Astrocyte of the spinal cord (primary cell): ENCODE measurements at regions not wholly inside any gene's neighbourhood (a gene's known extent, or its start where the extent isn't known, plus 50 kb on each side); places are given as distances from the start of the nearest gene placed in this dataset.
"Not testable (repeated sequence)": the region's sequence is repeated elsewhere in the genome, so short reads cannot be mapped to it uniquely, and the experiment has no call there.

ENCODE experiments used
- DNase-seq: peaks from one replicate; pipeline ENCODE4 v3.0.0; 2011; ENCODE audit warnings: low read depth, low spot score
- H3K4me3 ChIP-seq: 2 replicates; pipeline ENCODE4 v1.5.1; 2011; ENCODE audit warnings: low read depth, mild to moderate bottlenecking, low read length, moderate library complexity
- CTCF ChIP-seq: IDR thresholded peaks from 2 replicates; pipeline ENCODE4 v1.5.1; 2012; ENCODE audit warnings: low read depth, mild to moderate bottlenecking, low read length, inconsistent platforms
- in situ Hi-C: cut with HindIII; loops from 2 replicates; pipeline ENCODE4 v1.10.0; 2017; ENCODE audit warnings: low sequenced_read_pairs

GRCh38 chr5:166285361-166285760, 2006.1 kb upstream of the WWC1 start:
- in situ Hi-C loops = no loop called here
- no peak for DNase-seq
- no peak for TF ChIP-seq CTCF
- H3K4me3 ChIP-seq = no peak overlapping the region

GRCh38 chr5:166286832-166287231, 2004.6 kb upstream of the WWC1 start:
- no peak for TF ChIP-seq CTCF
- no peak overlapping the region for H3K4me3 ChIP-seq
- in situ Hi-C loops = no loop called here
- DNase-seq = no peak

- no peak for DNase-seq
- in situ Hi-C loops = no loop called here
- TF ChIP-seq CTCF = no peak
- no peak overlapping the region for H3K4me3 ChIP-seq
Measured at GRCh38 chr5:166287866-166288265, 2003.6 kb upstream of the WWC1 start.

GRCh38 chr5:166291800-166292199, 1999.6 kb upstream of the WWC1 start:
- DNase-seq, in situ Hi-C loops, H3K4me3 ChIP-seq: not testable (repeated sequence)

- TF ChIP-seq CTCF = no peak
- no peak for DNase-seq
- no peak overlapping the region for H3K4me3 ChIP-seq
- in situ Hi-C loops = no loop called here
Measured at GRCh38 chr5:166293892-166294291, 1997.6 kb upstream of the WWC1 start.

- H3K4me3 ChIP-seq = no peak overlapping the region
- in situ Hi-C loops = no loop called here
- no peak for TF ChIP-seq CTCF
- no peak for DNase-seq
Measured at GRCh38 chr5:166302166-166302565, 1989.3 kb upstream of the WWC1 start.

- DNase-seq = no peak
- no peak overlapping the region for H3K4me3 ChIP-seq
- in situ Hi-C loops = no loop called here
- no peak for TF ChIP-seq CTCF
Measured at GRCh38 chr5:166317425-166317824, 1974.0 kb upstream of the WWC1 start.
